ENCODE measurements at regions not wholly inside any gene's neighbourhood (a gene's known extent, or its start where the extent isn't known, plus 50 kb on each side); places are given as distances from the start of the nearest gene placed in this dataset.
"Not testable (repeated sequence)": the region's sequence is repeated elsewhere in the genome, so short reads cannot be mapped to it uniquely, and the experiment has no call there.

- DNase-seq (ENCODE audit: low spot score), result no peak
Measured at GRCh38 chr3:43236008-43236407, 50.3 kb upstream of the SNRK start.

GRCh38 chr3:43233062-43233461 is 53.3 kb upstream of the SNRK start:
- DNase-seq (ENCODE audit: low spot score), result no peak

GRCh38 chr3:43231276-43232000 is 54.9 kb upstream of the SNRK start:
- no peak for DNase-seq (ENCODE audit: low spot score)

- DNase-seq (ENCODE audit: low spot score), result not testable (repeated sequence)
Measured at GRCh38 chr3:43229865-43230264, 56.5 kb upstream of the SNRK start.

- not testable (repeated sequence) for DNase-seq (ENCODE audit: low spot score)
Measured at GRCh38 chr3:43227685-43228084, 58.7 kb upstream of the SNRK start.

GRCh38 chr3:43224405-43225073 is 61.8 kb upstream of the SNRK start:
- DNase-seq (ENCODE audit: low spot score), result no peak

GRCh38 chr3:43223670-43224364 is 62.5 kb upstream of the SNRK start:
- DNase-seq (ENCODE audit: low spot score), result no peak

- no peak for DNase-seq (ENCODE audit: low spot score)
Measured at GRCh38 chr3:43222590-43222989, 63.8 kb upstream of the SNRK start.

- no peak for DNase-seq (ENCODE audit: low spot score)
Measured at GRCh38 chr3:43221076-43221475, 65.3 kb upstream of the SNRK start.

- no peak for DNase-seq (ENCODE audit: low spot score)
Measured at GRCh38 chr3:43219616-43220015, 66.7 kb upstream of the SNRK start.

GRCh38 chr3:43218921-43219320 is 67.4 kb upstream of the SNRK start:
- DNase-seq (ENCODE audit: low spot score), result no peak

GRCh38 chr3:43218156-43218555 is 68.2 kb upstream of the SNRK start:
- DNase-seq (ENCODE audit: low spot score), result no peak

- no peak for DNase-seq (ENCODE audit: low spot score)
Measured at GRCh38 chr3:43217633-43218032, 68.7 kb upstream of the SNRK start.

- no peak for DNase-seq (ENCODE audit: low spot score)
Measured at GRCh38 chr3:43217206-43217605, 69.1 kb upstream of the SNRK start.

GRCh38 chr3:43215663-43216275 is 70.6 kb upstream of the SNRK start:
- no peak for DNase-seq (ENCODE audit: low spot score)

- DNase-seq (ENCODE audit: low spot score), result no peak
Measured at GRCh38 chr3:43215138-43215537, 71.2 kb upstream of the SNRK start.

GRCh38 chr3:43214616-43215015 is 71.7 kb upstream of the SNRK start:
- DNase-seq (ENCODE audit: low spot score), result no peak

- DNase-seq (ENCODE audit: low spot score), result peak; percentile 37
Measured at GRCh38 chr3:43213631-43214030, 72.7 kb upstream of the SNRK start.

GRCh38 chr3:43212914-43213611 is 73.3 kb upstream of the SNRK start:
- DNase-seq (ENCODE audit: low spot score), result no peak

- no peak for DNase-seq (ENCODE audit: low spot score)
Measured at GRCh38 chr3:43211681-43212080, 74.7 kb upstream of the SNRK start.

GRCh38 chr3:43210049-43211027 is 76.0 kb upstream of the SNRK start:
- DNase-seq (ENCODE audit: low spot score), result no peak

Data from mucosa of gallbladder (tissue), 1 donor.